GM10266 (cell line): ENCODE measurements at regions not wholly inside any gene's neighbourhood (a gene's known extent, or its start where the extent isn't known, plus 50 kb on each side); places are given as distances from the start of the nearest gene placed in this dataset.

Source experiments
- DNase-seq: peaks from one replicate; pipeline ENCODE4 v3.0.0; 2012; ENCODE audit errors: extremely low spot score
- CTCF ChIP-seq: IDR thresholded peaks from 2 replicates; pipeline ENCODE4 v1.5.1; 2012; ENCODE audit warnings: mild to moderate bottlenecking, low read depth; ENCODE audit not compliant: control insufficient read depth, insufficient read depth; ENCODE audit errors: missing control alignments

- no peak for TF ChIP-seq CTCF
- DNase-seq = no peak
Observed at GRCh38 chr15:62977952-62978811, 64.4 kb upstream of the TPM1 start.

- no peak for DNase-seq
Observed at GRCh38 chr15:62979252-62979651, 63.3 kb upstream of the TPM1 start.

GRCh38 chr15:62981071-62981470 is 61.5 kb upstream of the TPM1 start:
- no peak for TF ChIP-seq CTCF
- DNase-seq = no peak

More at GRCh38 chr15:62979252-62979651, 63.3 kb upstream of the TPM1 start:
- TF ChIP-seq CTCF = no peak

GRCh38 chr15:62983956-62984355 is 58.6 kb upstream of the TPM1 start:
- no peak for TF ChIP-seq CTCF
- DNase-seq = no peak

- no peak for TF ChIP-seq CTCF
- DNase-seq = no peak
Observed at GRCh38 chr15:62985768-62986167, 56.8 kb upstream of the TPM1 start.

GRCh38 chr15:62986948-62987347 is 55.6 kb upstream of the TPM1 start:
- no peak for TF ChIP-seq CTCF
- no peak for DNase-seq

- no peak for DNase-seq
- TF ChIP-seq CTCF = no peak
Observed at GRCh38 chr15:62988701-62989100, 53.8 kb upstream of the TPM1 start.
